ENCODE measurements at regions not wholly inside any gene's neighbourhood (a gene's known extent, or its start where the extent isn't known, plus 50 kb on each side); places are given as distances from the start of the nearest gene placed in this dataset.

- no peak overlapping the region for H3K9ac ChIP-seq (ENCODE audit: low read depth, low read length, poor library complexity, severe bottlenecking)
- no peaks in the 10 kb centered on the region for H3K79me2 ChIP-seq (ENCODE audit: insufficient read depth, low read length)
- no peaks in the 10 kb centered on the region for H3K27me3 ChIP-seq (ENCODE audit: insufficient read depth, low read length, poor library complexity, severe bottlenecking)
- H3K9me2 ChIP-seq (replicated peaks; ENCODE audit: low read depth, low read length) = no peaks in the 10 kb centered on the region
- H3K4me1 ChIP-seq (ENCODE audit: insufficient read depth, low read length, poor library complexity, severe bottlenecking) = no peaks in the 10 kb centered on the region
- TF ChIP-seq EZH2phosphoT487 (IDR thresholded peaks at IDR 0.05; ENCODE audit: borderline replicate concordance) = no peak
- TF ChIP-seq CTCF (conservative IDR thresholded peaks at IDR 0.05; ENCODE audit: low read length) = no peak
- no peak overlapping the region for H3K4me2 ChIP-seq (ENCODE audit: low read depth, low read length, poor library complexity, severe bottlenecking)
- H3K36me3 ChIP-seq (ENCODE audit: insufficient read depth, low read length) = no peaks in the 10 kb centered on the region
- H3K4me3 ChIP-seq (ENCODE audit: low read length, poor library complexity, severe bottlenecking) = no peak overlapping the region
- H2AFZ ChIP-seq (ENCODE audit: low read length) = no peak overlapping the region
- H3K9me3 ChIP-seq (ENCODE audit: insufficient read depth, low read depth, low read length) = no peaks in the 10 kb centered on the region
- no peaks in the 10 kb centered on the region for H3F3A ChIP-seq (ENCODE audit: low read depth)
- H4K20me1 ChIP-seq (ENCODE audit: insufficient read depth, low read length, poor library complexity, severe bottlenecking) = no peaks in the 10 kb centered on the region
These were observed 618.5 kb downstream of the INHBA start for GRCh38 chr7:41084381-41084780.

GRCh38 chr7:41069635-41070034 is 633.3 kb downstream of the INHBA start:
- Histone ChIP-seq H4K20me1 (ENCODE audit: insufficient read depth, low read length, poor library complexity, severe bottlenecking) (no peaks in the 10 kb centered on the region), H3K9ac (ENCODE audit: low read depth, low read length, poor library complexity, severe bottlenecking) (no peak overlapping the region), H3K36me3 (ENCODE audit: insufficient read depth, low read length) (no peaks in the 10 kb centered on the region), H3K27me3 (ENCODE audit: insufficient read depth, low read length, poor library complexity, severe bottlenecking) (no peaks in the 10 kb centered on the region), H3K4me3 (ENCODE audit: low read length, poor library complexity, severe bottlenecking) (no peak overlapping the region), H3K9me2 (replicated peaks; ENCODE audit: low read depth, low read length) (no peaks in the 10 kb centered on the region), H3K79me2 (ENCODE audit: insufficient read depth, low read length) (no peaks in the 10 kb centered on the region), H3K9me3 (ENCODE audit: insufficient read depth, low read depth, low read length) (no peaks in the 10 kb centered on the region; the same call in 1 of the 2 replicates), H2AFZ (ENCODE audit: low read length) (no peak overlapping the region), H3F3A (ENCODE audit: low read depth) (no peaks in the 10 kb centered on the region), H3K4me1 (ENCODE audit: insufficient read depth, low read length, poor library complexity, severe bottlenecking) (no peaks in the 10 kb centered on the region), H3K4me2 (ENCODE audit: low read depth, low read length, poor library complexity, severe bottlenecking) (no peak overlapping the region)
- TF ChIP-seq CTCF (conservative IDR thresholded peaks at IDR 0.05; ENCODE audit: low read length) = no peak
- no peak for TF ChIP-seq EZH2phosphoT487 (IDR thresholded peaks at IDR 0.05; ENCODE audit: borderline replicate concordance)

GRCh38 chr7:41067576-41067975 is 635.3 kb downstream of the INHBA start:
- no peak overlapping the region for H3K9ac ChIP-seq (ENCODE audit: low read depth, low read length, poor library complexity, severe bottlenecking)
- H3K36me3 ChIP-seq (ENCODE audit: insufficient read depth, low read length) = no peaks in the 10 kb centered on the region
- no peak for TF ChIP-seq CTCF (conservative IDR thresholded peaks at IDR 0.05; ENCODE audit: low read length)
- TF ChIP-seq EZH2phosphoT487 (IDR thresholded peaks at IDR 0.05; ENCODE audit: borderline replicate concordance) = no peak
- no peak overlapping the region for H3K4me3 ChIP-seq (ENCODE audit: low read length, poor library complexity, severe bottlenecking)
- H3K79me2 ChIP-seq (ENCODE audit: insufficient read depth, low read length) = no peaks in the 10 kb centered on the region
- no peaks in the 10 kb centered on the region for H3K27me3 ChIP-seq (ENCODE audit: insufficient read depth, low read length, poor library complexity, severe bottlenecking)
- H2AFZ ChIP-seq (ENCODE audit: low read length) = no peak overlapping the region
- no peaks in the 10 kb centered on the region; the same call in 1 of the 2 replicates for H3K9me3 ChIP-seq (ENCODE audit: insufficient read depth, low read depth, low read length)
- no peak overlapping the region for H3K4me2 ChIP-seq (ENCODE audit: low read depth, low read length, poor library complexity, severe bottlenecking)
- H3K9me2 ChIP-seq (replicated peaks; ENCODE audit: low read depth, low read length) = no peaks in the 10 kb centered on the region
- H3F3A ChIP-seq (ENCODE audit: low read depth) = no peaks in the 10 kb centered on the region
- H3K4me1 ChIP-seq (ENCODE audit: insufficient read depth, low read length, poor library complexity, severe bottlenecking) = no peaks in the 10 kb centered on the region
- H4K20me1 ChIP-seq (ENCODE audit: insufficient read depth, low read length, poor library complexity, severe bottlenecking) = no peaks in the 10 kb centered on the region
